Suprapubic skin (tissue), 4 donors: ENCODE measurements at regions not wholly inside any gene's neighbourhood (a gene's known extent, or its start where the extent isn't known, plus 50 kb on each side); places are given as distances from the start of the nearest gene placed in this dataset.
"Not testable (repeated sequence)": the region's sequence is repeated elsewhere in the genome, so short reads cannot be mapped to it uniquely, and the experiment has no call there.

Experiments
- EP300 ChIP-seq: sonication (generic); formaldehyde crosslinking; IDR thresholded peaks from one replicate; pipeline ENCODE4 v1.6.1; 2017; ENCODE audit warnings: antibody characterized with exemption
- POLR2A ChIP-seq, 2 donors: fragments of 450-650 bp; IDR thresholded peaks; one replicate each; pipeline ENCODE4 v1.6.1; 2017; ENCODE audit warnings: antibody characterized with exemption in 2 of 2, mild to moderate bottlenecking in 2 of 2, moderate library complexity in 2 of 2
- POLR2AphosphoS5 ChIP-seq, 3 donors: sonication (generic); formaldehyde crosslinking; IDR thresholded peaks; one replicate each; pipeline ENCODE4 v1.6.1; 2017; ENCODE audit warnings: antibody characterized with exemption in 3 of 3
- TF ChIP-seq, protein P1 (sequence below), 2 donors: fragments of 200-600 bp in 1 of 2; fragments of 450-650 bp in 1 of 2; sonication (generic) in 1 of 2; IDR thresholded peaks; one replicate each; pipeline ENCODE4 v1.5.1; 2016 to 2019; ENCODE audit warnings: antibody characterized with exemption in 2 of 2, mild to moderate bottlenecking in 1 of 2, moderate library complexity in 1 of 2

GRCh38 chr6:4725136-4725760 lies 51.0 kb upstream of the CDYL start:
- TF ChIP-seq, protein P1, sequence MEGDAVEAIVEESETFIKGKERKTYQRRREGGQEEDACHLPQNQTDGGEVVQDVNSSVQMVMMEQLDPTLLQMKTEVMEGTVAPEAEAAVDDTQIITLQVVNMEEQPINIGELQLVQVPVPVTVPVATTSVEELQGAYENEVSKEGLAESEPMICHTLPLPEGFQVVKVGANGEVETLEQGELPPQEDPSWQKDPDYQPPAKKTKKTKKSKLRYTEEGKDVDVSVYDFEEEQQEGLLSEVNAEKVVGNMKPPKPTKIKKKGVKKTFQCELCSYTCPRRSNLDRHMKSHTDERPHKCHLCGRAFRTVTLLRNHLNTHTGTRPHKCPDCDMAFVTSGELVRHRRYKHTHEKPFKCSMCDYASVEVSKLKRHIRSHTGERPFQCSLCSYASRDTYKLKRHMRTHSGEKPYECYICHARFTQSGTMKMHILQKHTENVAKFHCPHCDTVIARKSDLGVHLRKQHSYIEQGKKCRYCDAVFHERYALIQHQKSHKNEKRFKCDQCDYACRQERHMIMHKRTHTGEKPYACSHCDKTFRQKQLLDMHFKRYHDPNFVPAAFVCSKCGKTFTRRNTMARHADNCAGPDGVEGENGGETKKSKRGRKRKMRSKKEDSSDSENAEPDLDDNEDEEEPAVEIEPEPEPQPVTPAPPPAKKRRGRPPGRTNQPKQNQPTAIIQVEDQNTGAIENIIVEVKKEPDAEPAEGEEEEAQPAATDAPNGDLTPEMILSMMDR (IDR thresholded peaks at IDR 0.05), result not testable (repeated sequence)
- not testable (repeated sequence) for TF ChIP-seq EP300; POLR2A (IDR thresholded peaks at IDR 0.05); POLR2AphosphoS5 (IDR thresholded peaks at IDR 0.05)
